Thyroid gland (tissue), 4 donors: ENCODE measurements at regions not wholly inside any gene's neighbourhood (a gene's known extent, or its start where the extent isn't known, plus 50 kb on each side); places are given as distances from the start of the nearest gene placed in this dataset.

Experiments
- CTCF ChIP-seq, 6 experiments: fragments of 200-600 bp in 3 of 6; fragments of 450-650 bp in 3 of 6; sonication (generic) in 3 of 6; IDR thresholded peaks; one replicate each; pipeline ENCODE4 v1.5.1; 2016 to 2019; ENCODE audit warnings: antibody characterized with exemption in 6 of 6, mild to moderate bottlenecking in 2 of 6, inconsistent platforms in 1 of 6, moderate library complexity in 1 of 6
- POLR2A ChIP-seq, 2 donors: fragments of 450-650 bp; IDR thresholded peaks; one replicate each; pipeline ENCODE4 v1.6.1; 2017; ENCODE audit warnings: antibody characterized with exemption in 2 of 2, mild to moderate bottlenecking in 2 of 2, moderate library complexity in 1 of 2

- TF ChIP-seq CTCF (IDR thresholded peaks at IDR 0.05), result no peak
- TF ChIP-seq POLR2A (IDR thresholded peaks at IDR 0.05), result no peak
These were observed 1681.9 kb upstream of the ADGRL3 start for GRCh38 chr4:59518005-59518823.
